MCF 10A (cell line): ENCODE measurements at regions not wholly inside any gene's neighbourhood (a gene's known extent, or its start where the extent isn't known, plus 50 kb on each side); places are given as distances from the start of the nearest gene placed in this dataset.

ENCODE experiments used
- BruUV-seq: library from RNA; stranded (reverse); fragments of 400-500 nt; replicated peaks from 2 replicates; lab custom pipeline; 2021; lab: Mats Ljungman, UMichigan
- CTCF ChIA-PET: fragments of 300-600 bp; sonication (Branson Sonifier 250); formaldehyde crosslinking; extraction: SDS; loops from one replicate; lab custom pipeline; 2021; ENCODE audit warnings: antibody characterized with exemption, inconsistent platforms; lab: Yijun Ruan, JAX
- POLR2A ChIA-PET: fragments of 300-600, 350-650 bp; sonication (Branson Sonifier 250); formaldehyde crosslinking; extraction: SDS; loops from one replicate; lab custom pipeline; 2020; ENCODE audit warnings: antibody characterized with exemption, inconsistent platforms; lab: Yijun Ruan, JAX
- DNase-seq: peaks from one replicate; pipeline ENCODE4 v3.0.0-alpha.2; 2018; ENCODE audit not compliant: unreplicated experiment
- H3K27ac Mint-ChIP-seq: one replicate; pipeline ENCODE4 v1.8.0; 2022; ENCODE audit warnings: mild to moderate bottlenecking, low read depth, mixed read lengths; ENCODE audit not compliant: unreplicated experiment
- H3K27me3 Mint-ChIP-seq: one replicate; pipeline ENCODE4 v1.8.0; 2022; ENCODE audit warnings: mixed read lengths; ENCODE audit not compliant: insufficient read depth, unreplicated experiment
- H3K36me3 Mint-ChIP-seq: one replicate; pipeline ENCODE4 v1.8.0; 2022; ENCODE audit warnings: mild to moderate bottlenecking, moderate library complexity, mixed read lengths; ENCODE audit not compliant: insufficient read depth, unreplicated experiment
- H3K4me1 Mint-ChIP-seq: one replicate; pipeline ENCODE4 v1.8.0; 2022; ENCODE audit warnings: mixed read lengths; ENCODE audit not compliant: insufficient read depth, unreplicated experiment
- H3K4me3 Mint-ChIP-seq: one replicate; pipeline ENCODE4 v1.8.0; 2022; ENCODE audit warnings: mild to moderate bottlenecking, moderate library complexity, mixed read lengths; ENCODE audit not compliant: unreplicated experiment
- H3K9me3 Mint-ChIP-seq: one replicate; pipeline ENCODE4 v1.8.0; 2022; ENCODE audit warnings: mixed read lengths; ENCODE audit not compliant: unreplicated experiment
- intact Hi-C: fragments of 100-400 bp; cut with micrococcal nuclease; formaldehyde crosslinking; loops from 2 replicates; pipeline ENCODE4 v1.14.1; 2022
- TF ChIP-seq, protein P1 (sequence below): fragments of 200-600 bp; IDR thresholded peaks from one replicate; pipeline ENCODE4 v1.8.0; 2022; ENCODE audit warnings: antibody characterized with exemption, mild to moderate bottlenecking; ENCODE audit not compliant: unreplicated experiment

- peaks cover 44% of the 10 kb centered on the region for H3K9me3 Mint-ChIP-seq
- no peaks in the 10 kb centered on the region for H3K36me3 Mint-ChIP-seq
- DNase-seq: no peak
- ChIA-PET CTCF (interaction anchor here (0.6 to 0.7 kb wide), 2 partner anchors 69 to 157 kb away, joined by 3 to 4 read pairs; no protein-coding TSS in a partner anchor), POLR2A (no interaction called here)
- H3K27me3 Mint-ChIP-seq: no peaks in the 10 kb centered on the region
- intact Hi-C loops: no loop called here
- TF ChIP-seq, protein P1, sequence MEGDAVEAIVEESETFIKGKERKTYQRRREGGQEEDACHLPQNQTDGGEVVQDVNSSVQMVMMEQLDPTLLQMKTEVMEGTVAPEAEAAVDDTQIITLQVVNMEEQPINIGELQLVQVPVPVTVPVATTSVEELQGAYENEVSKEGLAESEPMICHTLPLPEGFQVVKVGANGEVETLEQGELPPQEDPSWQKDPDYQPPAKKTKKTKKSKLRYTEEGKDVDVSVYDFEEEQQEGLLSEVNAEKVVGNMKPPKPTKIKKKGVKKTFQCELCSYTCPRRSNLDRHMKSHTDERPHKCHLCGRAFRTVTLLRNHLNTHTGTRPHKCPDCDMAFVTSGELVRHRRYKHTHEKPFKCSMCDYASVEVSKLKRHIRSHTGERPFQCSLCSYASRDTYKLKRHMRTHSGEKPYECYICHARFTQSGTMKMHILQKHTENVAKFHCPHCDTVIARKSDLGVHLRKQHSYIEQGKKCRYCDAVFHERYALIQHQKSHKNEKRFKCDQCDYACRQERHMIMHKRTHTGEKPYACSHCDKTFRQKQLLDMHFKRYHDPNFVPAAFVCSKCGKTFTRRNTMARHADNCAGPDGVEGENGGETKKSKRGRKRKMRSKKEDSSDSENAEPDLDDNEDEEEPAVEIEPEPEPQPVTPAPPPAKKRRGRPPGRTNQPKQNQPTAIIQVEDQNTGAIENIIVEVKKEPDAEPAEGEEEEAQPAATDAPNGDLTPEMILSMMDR: no peak
- no peak overlapping the region for H3K27ac Mint-ChIP-seq
- no TSS peak for BruUV-seq
- H3K4me3 Mint-ChIP-seq: no peak overlapping the region
- no peaks in the 10 kb centered on the region for H3K4me1 Mint-ChIP-seq
Observed at GRCh38 chr20:24066076-24066700, 77.6 kb upstream of the GGTLC1 start.

GRCh38 chr20:24064915-24065314, 76.3 kb upstream of the GGTLC1 start:
- POLR2A ChIA-PET: no interaction called here
- Mint-ChIP-seq H3K9me3 (peaks cover 33% of the 10 kb centered on the region), H3K27ac (no peak overlapping the region), H3K4me3 (no peak overlapping the region), H3K36me3 (no peaks in the 10 kb centered on the region), H3K4me1 (no peaks in the 10 kb centered on the region), H3K27me3 (no peaks in the 10 kb centered on the region)
- TF ChIP-seq, protein P1: no peak
- CTCF ChIA-PET: interaction anchor here (0.6 kb wide), 1 partner anchor 533 kb away, joined by 3 read pairs; no protein-coding TSS in a partner anchor
- no TSS peak for BruUV-seq
- no peak for DNase-seq
- intact Hi-C loops: no loop called here

DNA sequence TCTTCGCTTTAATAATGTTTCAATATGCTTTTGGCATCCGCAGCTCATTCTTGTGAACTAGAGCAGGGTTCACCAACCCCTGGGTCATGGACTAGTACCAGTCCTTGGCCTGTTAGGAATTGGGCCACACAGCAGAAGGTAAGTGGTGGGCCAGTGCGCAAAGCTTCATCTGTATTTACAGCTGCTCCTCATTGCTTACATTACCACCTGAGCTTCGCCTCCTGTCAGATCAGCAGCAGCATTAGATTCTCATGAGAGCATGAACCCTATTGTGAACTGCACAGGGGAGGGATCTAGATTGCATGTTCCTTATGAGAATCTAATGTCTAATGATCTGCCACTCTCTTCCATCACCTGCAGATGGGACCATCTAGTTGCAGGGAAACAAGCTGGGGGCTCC, 75.5 kb upstream of the GGTLC1 start:
- POLR2A ChIA-PET: interaction anchor here (0.6 kb wide), 1 partner anchor 12 kb away, joined by 3 read pairs; no protein-coding TSS in a partner anchor
- H3K36me3 Mint-ChIP-seq: no peaks in the 10 kb centered on the region

GRCh38 chr20:24063100-24063499, 74.5 kb upstream of the GGTLC1 start:
- peaks cover 23% of the 10 kb centered on the region for H3K9me3 Mint-ChIP-seq
- H3K4me3 Mint-ChIP-seq: no peak overlapping the region
- DNase-seq: no peak
- H3K27me3 Mint-ChIP-seq: no peaks in the 10 kb centered on the region
- H3K27ac Mint-ChIP-seq: no peak overlapping the region
- TF ChIP-seq, protein P1: no peak
- H3K36me3 Mint-ChIP-seq: no peaks in the 10 kb centered on the region
- BruUV-seq: no TSS peak
- ChIA-PET POLR2A (no interaction called here), CTCF (interaction anchor here (0.6 to 1.0 kb wide), 2 partner anchors 25 to 67 kb away, joined by 3 read pairs; no protein-coding TSS in a partner anchor)
- H3K4me1 Mint-ChIP-seq: no peaks in the 10 kb centered on the region
- intact Hi-C loops: no loop called here

More for the DNA sequence above, 75.5 kb upstream of the GGTLC1 start:
- intact Hi-C loops: no loop called here
- H3K9me3 Mint-ChIP-seq: peaks cover 33% of the 10 kb centered on the region
- CTCF ChIA-PET: no interaction called here
- DNase-seq: no peak
- no peaks in the 10 kb centered on the region for H3K4me1 Mint-ChIP-seq
- H3K4me3 Mint-ChIP-seq: no peak overlapping the region
- TF ChIP-seq, protein P1: no peak
- no peak overlapping the region for H3K27ac Mint-ChIP-seq
- H3K27me3 Mint-ChIP-seq: no peaks in the 10 kb centered on the region
- no TSS peak for BruUV-seq
